Esophagus (tissue), 2 donors: ENCODE measurements at regions not wholly inside any gene's neighbourhood (a gene's known extent, or its start where the extent isn't known, plus 50 kb on each side); places are given as distances from the start of the nearest gene placed in this dataset.

Experiments
- H3K27ac ChIP-seq, 2 donors: one replicate each; pipeline ENCODE4 v1.5.1; 2013; ENCODE audit warnings: low read depth in 2 of 2, mild to moderate bottlenecking in 2 of 2, inconsistent platforms in 1 of 2, low read length in 1 of 2, moderate library complexity in 1 of 2
- H3K27me3 ChIP-seq, 2 donors: one replicate each; pipeline ENCODE4 v1.6.1; 2013; ENCODE audit warnings: low read length in 2 of 2, control low read depth in 1 of 2, mild to moderate bottlenecking in 1 of 2; ENCODE audit not compliant: insufficient read depth in 2 of 2, control insufficient read depth in 1 of 2
- H3K36me3 ChIP-seq, 2 donors: one replicate each; pipeline ENCODE4 v1.6.1; 2013; ENCODE audit warnings: low read length in 1 of 2; ENCODE audit not compliant: control insufficient read depth in 2 of 2, insufficient read depth in 2 of 2
- H3K4me1 ChIP-seq, 2 donors: one replicate each; pipeline ENCODE4 v1.6.1; 2013; ENCODE audit warnings: low read length in 1 of 2; ENCODE audit not compliant: control insufficient read depth in 2 of 2, insufficient read depth in 2 of 2
- H3K4me3 ChIP-seq, 2 donors: one replicate each; pipeline ENCODE4 v1.5.1; 2013; ENCODE audit warnings: low read length in 2 of 2, mild to moderate bottlenecking in 2 of 2, low read depth in 1 of 2, moderate library complexity in 1 of 2
- H3K9me3 ChIP-seq, 2 donors: one replicate each; pipeline ENCODE4 v1.6.1; 2013; ENCODE audit warnings: mild to moderate bottlenecking in 2 of 2, low read depth in 1 of 2, low read length in 1 of 2, moderate library complexity in 1 of 2; ENCODE audit not compliant: control insufficient read depth in 2 of 2, insufficient read depth in 1 of 2
- WGBS, 2 donors: extraction: QIAGEN DNeasy Blood & Tissue Kit; methylation state at CpG; one replicate each; pipeline ENCODE4 v1.1.7; 2013; 5-methylcytosine and 5-hydroxymethylcytosine counted together
- donor health status: healthy with polysubstance abuse.
- donor health status: Bipolar disorder and iron deficiency.

DNA sequence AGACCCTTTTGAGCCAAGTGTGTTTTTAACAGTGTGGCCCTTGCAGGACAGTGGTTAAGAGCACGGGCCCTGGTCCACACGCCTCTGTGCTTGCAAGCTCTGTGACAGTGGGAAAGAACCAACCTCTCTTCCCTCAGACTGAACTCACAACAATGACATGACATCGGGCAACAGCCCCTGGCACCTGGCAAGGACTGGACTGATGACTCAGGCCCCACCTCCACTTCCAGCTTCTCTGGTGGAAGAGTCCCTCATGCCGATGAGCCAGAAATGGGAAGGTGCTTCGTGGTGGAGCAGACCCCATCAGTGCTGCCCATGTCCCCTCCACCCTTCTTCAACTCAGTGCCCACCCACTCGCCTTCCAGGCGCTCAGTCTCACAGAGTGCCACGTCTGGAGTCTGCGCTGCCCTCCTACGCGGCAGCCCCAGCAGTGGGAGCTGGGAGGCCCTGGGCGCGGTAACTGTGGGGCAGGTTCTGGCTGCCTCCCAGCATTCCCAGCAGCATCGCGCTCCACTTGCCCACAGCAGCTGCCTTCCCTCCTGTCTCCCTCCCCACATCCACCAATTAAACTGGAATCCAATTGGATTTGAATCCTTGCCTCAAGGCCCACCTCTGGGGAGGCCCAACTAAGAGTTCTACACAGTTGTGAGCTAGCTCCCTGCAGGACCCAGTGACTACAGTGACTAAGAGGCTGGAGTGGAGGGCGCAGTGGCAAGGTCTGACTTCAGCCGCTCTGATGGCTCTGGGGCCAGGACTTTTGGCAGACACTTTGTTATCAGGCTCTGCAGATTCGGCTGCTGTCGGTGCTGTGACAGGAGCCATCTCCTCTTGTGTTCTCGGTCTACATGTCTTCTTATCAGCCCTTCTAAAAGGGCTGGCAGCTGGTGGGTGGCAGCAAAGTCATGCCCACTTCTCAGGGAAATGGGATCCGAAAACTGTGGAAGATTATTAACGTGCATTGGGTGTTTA, 156.8 kb upstream of the MLN start:
- Histone ChIP-seq H3K27ac (no peak overlapping the region), H3K36me3 (no peaks in the 10 kb centered on the region), H3K4me1 (peaks cover 2 to 16% of the 10 kb centered on the region in 2 donors), H3K4me3 (no peak overlapping the region), H3K27me3 (no peaks in the 10 kb centered on the region), H3K9me3 (peaks cover 0 to 2% of the 10 kb centered on the region in 2 donors)
- 73 to 79% methylated on average over 22 of the region's 22 CpGs for WGBS, 2 donors

DNA sequence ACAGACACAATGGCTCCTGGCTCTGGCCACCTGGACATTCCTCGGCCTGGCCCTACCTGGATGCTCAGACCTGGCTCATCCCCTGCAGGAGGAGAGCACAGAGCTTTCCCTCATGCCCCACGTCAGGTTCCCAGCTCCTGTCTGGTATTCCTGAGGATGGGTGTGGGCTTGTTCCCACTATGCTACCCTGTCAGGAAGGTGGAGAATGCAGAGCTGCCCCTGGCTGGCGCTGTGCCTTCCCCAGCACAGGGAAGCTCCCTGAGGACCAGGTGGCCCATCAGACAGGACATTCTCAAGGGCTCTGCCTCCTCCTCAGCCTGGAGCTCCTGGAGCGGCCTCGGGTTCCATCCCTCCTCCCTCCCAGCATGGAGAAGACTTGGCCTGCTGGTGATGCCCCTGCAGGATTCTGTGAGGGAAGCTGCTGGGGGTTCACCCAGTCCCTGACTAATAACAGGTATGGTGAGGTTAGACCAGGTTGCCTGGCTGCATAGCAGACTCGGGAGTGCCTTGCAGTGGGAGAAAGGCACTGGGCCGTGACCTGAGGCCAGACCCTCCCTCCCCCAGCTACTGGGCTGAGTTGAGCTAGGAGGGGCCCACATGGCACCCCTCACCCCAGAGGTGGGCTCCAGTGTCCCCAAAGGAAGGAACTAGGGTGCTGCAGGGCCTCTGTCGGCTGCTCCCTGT, 156.0 kb upstream of the MLN start:
- no peaks in the 10 kb centered on the region for H3K36me3 ChIP-seq
- H3K4me3 ChIP-seq = no peak overlapping the region
- H3K27ac ChIP-seq = no peak overlapping the region
- H3K9me3 ChIP-seq = peaks cover 0 to 2% of the 10 kb centered on the region in 2 donors
- H3K4me1 ChIP-seq = peaks cover 2 to 16% of the 10 kb centered on the region in 2 donors
- no peaks in the 10 kb centered on the region for H3K27me3 ChIP-seq
- 74 to 81% methylated on average over 8 of the region's 8 CpGs for WGBS, 2 donors

DNA sequence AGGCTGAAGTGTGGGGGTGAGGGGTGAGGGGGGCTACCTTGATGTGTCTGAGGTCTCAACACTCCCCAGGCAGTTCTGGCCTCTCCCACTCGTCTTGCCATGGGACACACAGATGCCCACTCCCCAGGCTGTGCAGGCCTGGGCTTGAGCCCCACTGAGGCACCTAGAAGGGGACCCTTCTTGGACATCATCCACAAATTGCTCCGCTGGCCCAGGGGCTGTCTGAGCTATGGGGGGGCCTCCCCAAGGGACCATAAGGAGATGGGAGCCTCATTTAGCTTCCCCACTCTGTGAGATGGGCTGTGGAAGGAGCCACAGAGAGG, 155.5 kb upstream of the MLN start:
- H3K9me3 ChIP-seq = no peaks in the 10 kb centered on the region
- no peak overlapping the region for H3K4me3 ChIP-seq
- H3K27me3 ChIP-seq = no peaks in the 10 kb centered on the region
- H3K27ac ChIP-seq = no peak overlapping the region
- H3K4me1 ChIP-seq = peaks cover 2 to 16% of the 10 kb centered on the region in 2 donors
- WGBS, 2 donors = 60 to 84% methylated on average over 2 of the region's 2 CpGs
- no peaks in the 10 kb centered on the region for H3K36me3 ChIP-seq

DNA sequence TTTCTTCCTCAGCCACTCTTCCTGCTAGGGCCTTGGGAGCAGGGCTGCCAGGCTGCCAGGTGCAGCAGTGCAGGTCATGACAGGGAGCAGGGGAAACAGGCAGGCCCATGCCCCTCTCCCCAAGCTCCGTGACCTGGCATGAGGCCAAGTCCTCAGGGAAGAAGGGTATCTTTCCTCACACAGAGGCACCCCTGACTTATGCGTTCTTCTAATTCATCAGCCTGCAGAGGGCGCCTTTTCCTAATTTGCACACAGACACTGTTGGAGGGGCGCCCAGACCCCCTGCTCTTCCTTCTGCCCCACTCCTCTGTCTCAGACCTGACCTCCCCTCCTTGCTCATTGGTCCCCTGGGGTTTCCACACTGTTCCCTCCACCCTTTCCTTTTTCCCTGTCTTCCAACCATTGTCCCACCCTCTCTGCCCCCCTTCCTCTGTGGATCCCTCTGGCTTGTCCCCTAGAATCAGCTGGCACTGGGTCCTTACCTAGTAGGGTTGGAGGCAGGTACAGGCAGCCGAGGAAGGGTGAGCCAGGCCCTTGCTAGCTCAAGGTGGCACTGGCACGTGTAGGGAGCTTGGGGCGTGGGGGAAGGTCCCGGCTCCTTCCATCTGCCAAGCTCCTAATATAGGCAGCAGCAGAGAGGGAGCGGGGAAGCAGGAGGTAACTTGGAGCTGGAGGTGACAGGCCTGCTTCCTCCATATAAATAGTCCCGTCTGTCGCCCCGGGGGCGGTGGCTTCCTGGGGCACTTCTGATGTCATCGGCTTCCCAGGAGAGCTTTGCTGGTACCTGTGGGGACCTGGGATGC, 154.9 kb upstream of the MLN start:
- Histone ChIP-seq H3K36me3 (no peaks in the 10 kb centered on the region), H3K9me3 (no peaks in the 10 kb centered on the region), H3K4me1 (peaks cover 2 to 16% of the 10 kb centered on the region in 2 donors), H3K27ac (no peak overlapping the region), H3K27me3 (no peaks in the 10 kb centered on the region), H3K4me3 (no peak overlapping the region)
- 46 to 54% methylated on average over 13 to 14 of the region's 14 CpGs for WGBS, 2 donors

DNA sequence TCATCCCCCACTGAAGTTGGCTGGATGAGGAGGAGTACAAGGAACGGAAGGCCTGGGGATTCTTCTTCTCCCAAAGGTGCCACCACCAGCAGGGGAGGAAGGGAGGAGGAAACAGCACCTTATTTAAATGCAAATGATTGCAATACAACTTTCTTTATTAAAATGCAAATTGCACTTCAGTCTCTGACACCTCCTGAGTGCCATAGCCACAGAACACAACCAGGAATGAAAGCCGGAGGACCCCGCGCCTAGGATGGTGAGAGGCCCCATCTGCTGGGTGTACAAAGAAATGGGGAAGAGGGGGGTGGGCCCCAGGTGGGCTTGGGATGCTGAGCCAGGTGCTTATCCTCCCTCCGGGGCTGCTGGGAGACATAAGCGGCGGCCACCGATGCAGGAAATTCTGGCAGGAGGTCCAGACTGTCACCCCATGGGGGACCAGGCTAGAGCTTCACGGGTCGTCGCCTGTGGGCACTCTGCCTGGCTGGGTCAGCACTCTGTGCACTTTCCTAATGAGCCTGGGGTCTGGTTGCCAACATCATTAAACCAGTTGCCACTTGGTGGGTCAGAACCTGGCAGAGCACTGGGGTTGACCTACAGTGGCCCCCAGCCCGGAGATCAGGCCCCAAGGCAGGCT, 154.2 kb upstream of the MLN start:
- WGBS, 2 donors = 53 to 70% methylated on average over 9 to 12 of the region's 12 CpGs
- H3K9me3 ChIP-seq = no peaks in the 10 kb centered on the region
- no peak overlapping the region for H3K27ac ChIP-seq

DNA sequence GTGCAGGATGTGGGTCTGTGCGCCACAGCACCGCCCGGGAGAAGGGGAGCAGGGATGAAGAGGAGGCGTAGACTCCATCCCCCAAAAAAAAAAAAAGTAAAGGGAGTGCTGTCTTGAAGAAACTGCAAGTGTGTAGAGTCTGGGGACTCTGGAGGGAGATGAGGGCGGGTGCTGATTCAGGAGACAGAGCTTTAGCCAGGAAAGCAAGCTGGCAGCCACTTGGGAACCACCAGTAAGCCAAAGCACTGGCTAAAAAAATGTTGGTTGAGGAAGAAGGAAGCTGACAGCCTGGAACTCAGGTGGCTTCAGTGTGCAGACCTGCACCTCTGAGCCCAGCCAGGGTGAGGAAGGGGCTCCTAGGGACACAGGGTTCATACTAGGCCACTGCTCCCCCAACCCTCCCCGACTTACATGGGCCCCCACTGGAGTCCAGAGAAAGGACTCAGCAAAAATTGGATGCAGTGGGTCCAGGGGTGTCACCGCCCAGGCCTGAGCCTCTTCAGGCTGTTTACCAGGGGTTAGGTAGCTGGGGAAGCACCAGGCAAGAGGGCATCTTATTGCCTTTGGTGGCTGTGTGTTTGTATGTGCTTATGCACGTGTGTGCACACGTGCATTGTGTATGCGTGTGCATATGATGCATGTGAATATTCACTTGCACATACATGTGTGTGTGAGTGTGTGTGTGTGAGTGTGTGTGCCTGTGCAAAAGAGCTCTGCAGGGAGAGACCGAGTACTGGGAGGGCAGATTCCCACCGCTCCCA, 153.5 kb upstream of the MLN start:
- WGBS, 2 donors = 83 to 87% methylated on average over 12 of the region's 12 CpGs
- no peaks in the 10 kb centered on the region for H3K9me3 ChIP-seq
- no peak overlapping the region for H3K27ac ChIP-seq
- peaks cover 0 to 16% of the 10 kb centered on the region in 2 donors for H3K4me1 ChIP-seq
- no peaks in the 10 kb centered on the region for H3K27me3 ChIP-seq
- no peaks in the 10 kb centered on the region for H3K36me3 ChIP-seq
- H3K4me3 ChIP-seq = no peak overlapping the region

More for the DNA sequence above, 154.2 kb upstream of the MLN start:
- H3K36me3 ChIP-seq = no peaks in the 10 kb centered on the region
- H3K4me3 ChIP-seq = no peak overlapping the region
- H3K27me3 ChIP-seq = no peaks in the 10 kb centered on the region
- H3K4me1 ChIP-seq = peaks cover 0 to 16% of the 10 kb centered on the region in 2 donors

DNA sequence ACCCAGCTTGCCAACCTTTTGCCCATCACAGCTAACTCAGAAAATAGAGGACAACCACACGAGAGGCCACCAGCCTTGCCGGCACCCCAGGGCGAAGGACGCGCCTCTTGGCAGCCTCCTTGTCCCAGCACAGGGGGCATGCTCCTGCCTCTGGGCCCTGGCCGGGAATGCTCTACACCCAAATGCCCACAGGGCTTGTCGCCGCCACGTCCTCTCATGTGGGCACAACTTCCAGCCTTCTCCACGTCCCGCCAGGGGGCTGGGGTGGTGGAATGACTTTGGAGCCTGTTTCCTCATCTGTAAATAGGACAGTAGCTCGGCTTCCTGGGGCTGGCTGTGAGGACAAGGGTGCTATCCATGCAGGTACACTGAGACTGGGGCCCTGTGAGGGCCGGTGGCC, 152.4 kb upstream of the MLN start:
- Histone ChIP-seq H3K36me3 (no peaks in the 10 kb centered on the region), H3K27me3 (no peaks in the 10 kb centered on the region), H3K4me1 (peaks cover 0 to 11% of the 10 kb centered on the region in 2 donors), H3K4me3 (no peak overlapping the region), H3K9me3 (no peaks in the 10 kb centered on the region), H3K27ac (no peak overlapping the region)
- WGBS, 2 donors = 88 to 89% methylated on average over 13 of the region's 13 CpGs

DNA sequence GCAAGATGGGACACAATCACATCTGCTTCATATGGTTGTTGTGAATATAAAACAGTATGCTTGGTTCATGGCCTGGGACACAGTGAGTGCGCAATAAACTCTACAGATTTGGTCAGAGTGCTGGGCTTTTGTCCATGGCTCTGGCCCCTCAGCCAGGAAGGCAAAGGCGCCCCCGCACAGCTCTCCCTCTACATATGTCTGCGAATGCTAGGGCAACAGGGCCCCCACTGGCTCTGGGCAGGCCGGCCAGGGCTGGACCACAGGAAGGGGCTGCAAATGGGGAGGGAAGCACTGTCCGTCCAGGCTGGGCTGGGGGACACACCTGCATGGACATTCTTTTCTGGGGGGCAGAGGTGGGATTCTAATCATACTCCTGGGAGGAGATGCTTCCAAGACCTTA, 151.8 kb upstream of the MLN start:
- 88 to 92% methylated on average over 6 of the region's 6 CpGs for whole genome bisulfite sequencing, 2 donors
- Histone ChIP-seq H3K9me3 (no peaks in the 10 kb centered on the region), H3K4me1 (peaks cover 0 to 9% of the 10 kb centered on the region in 2 donors), H3K4me3 (no peak overlapping the region), H3K36me3 (no peaks in the 10 kb centered on the region), H3K27me3 (no peaks in the 10 kb centered on the region), H3K27ac (no peak overlapping the region)
